ENCODE measurements at regions not wholly inside any gene's neighbourhood (a gene's known extent, or its start where the extent isn't known, plus 50 kb on each side); places are given as distances from the start of the nearest gene placed in this dataset.

GRCh38 chr7:67788669-67789068, 792.0 kb downstream of the TYW1 start:
- TF ChIP-seq CTCF (conservative IDR thresholded peaks at IDR 0.05; ENCODE audit: low read depth, low read length) (no peak), RAD21 (IDR thresholded peaks at IDR 0.05; ENCODE audit: low read length) (no peak)

All from IMR-90 (cell line).